GM12873 (cell line): ENCODE measurements at regions not wholly inside any gene's neighbourhood (a gene's known extent, or its start where the extent isn't known, plus 50 kb on each side); places are given as distances from the start of the nearest gene placed in this dataset.

Source experiments
- CTCF ChIP-seq: IDR thresholded peaks from 2 replicates; pipeline ENCODE4 v1.5.1; 2012; ENCODE audit warnings: low read depth, mild to moderate bottlenecking, moderate library complexity, low read length, control low read depth; ENCODE audit not compliant: insufficient read depth; ENCODE audit errors: missing control alignments

- no peak for TF ChIP-seq CTCF
Observed at GRCh38 chr6:103983860-103984259, 875.9 kb downstream of the HACE1 start.

GRCh38 chr6:103983011-103983410, 876.7 kb downstream of the HACE1 start:
- no peak for TF ChIP-seq CTCF

- no peak for TF ChIP-seq CTCF
Observed at GRCh38 chr6:103982574-103982973, 877.1 kb downstream of the HACE1 start.

- no peak for TF ChIP-seq CTCF
Observed at GRCh38 chr6:103979308-103979707, 880.4 kb downstream of the HACE1 start.

GRCh38 chr6:103937389-103937788, 922.3 kb downstream of the HACE1 start:
- no peak for TF ChIP-seq CTCF

- TF ChIP-seq CTCF = no peak
Observed at GRCh38 chr6:103925317-103925716, 934.4 kb downstream of the HACE1 start.

GRCh38 chr6:103910018-103910417, 949.7 kb downstream of the HACE1 start:
- TF ChIP-seq CTCF = no peak
